Ishikawa (cell line): ENCODE measurements at regions not wholly inside any gene's neighbourhood (a gene's known extent, or its start where the extent isn't known, plus 50 kb on each side); places are given as distances from the start of the nearest gene placed in this dataset.

Experiments
- CEBPB ChIP-seq: IDR thresholded peaks from 2 replicates; pipeline ENCODE4 v1.6.1; 2012
- CREB1 ChIP-seq: IDR thresholded peaks from 2 replicates; pipeline ENCODE4 v1.6.1; 2012; ENCODE audit warnings: low read depth
- EGR1 ChIP-seq: IDR thresholded peaks from 2 replicates; pipeline ENCODE4 v1.6.1; 2012
- EP300 ChIP-seq: IDR thresholded peaks from 2 replicates; pipeline ENCODE4 v1.6.1; 2012; ENCODE audit warnings: borderline replicate concordance
- FOXM1 ChIP-seq: IDR thresholded peaks from 2 replicates; pipeline ENCODE4 v1.6.1; 2012; ENCODE audit warnings: low read depth, borderline replicate concordance
- NFIC ChIP-seq: IDR thresholded peaks from 2 replicates; pipeline ENCODE4 v1.6.1; 2012
- RAD21 ChIP-seq: IDR thresholded peaks from 2 replicates; pipeline ENCODE4 v1.6.1; 2012; ENCODE audit warnings: low read depth
- TAF1 ChIP-seq: IDR thresholded peaks from 2 replicates; pipeline ENCODE4 v1.6.1; 2012; ENCODE audit warnings: low read depth, mild to moderate bottlenecking
- TCF12 ChIP-seq: IDR thresholded peaks from 2 replicates; pipeline ENCODE4 v1.6.1; 2012; ENCODE audit warnings: low read depth
- TEAD4 ChIP-seq: IDR thresholded peaks from 2 replicates; pipeline ENCODE4 v1.6.1; 2012
- YY1 ChIP-seq: IDR thresholded peaks from 2 replicates; pipeline ENCODE4 v1.6.1; 2012; ENCODE audit warnings: low read depth
- ZBTB7A ChIP-seq: IDR thresholded peaks from 2 replicates; pipeline ENCODE4 v1.6.1; 2012; ENCODE audit warnings: low read depth
- TF ChIP-seq, protein P1 (sequence below): IDR thresholded peaks from 2 replicates; pipeline ENCODE4 v1.6.1; 2012
- TF ChIP-seq, protein P2 (sequence below): IDR thresholded peaks from 2 replicates; pipeline ENCODE4 v1.6.1; 2012; ENCODE audit warnings: low read depth, mild to moderate bottlenecking
- TF ChIP-seq, protein P3 (sequence below): IDR thresholded peaks from 2 replicates; pipeline ENCODE4 v1.6.1; 2012

DNA sequence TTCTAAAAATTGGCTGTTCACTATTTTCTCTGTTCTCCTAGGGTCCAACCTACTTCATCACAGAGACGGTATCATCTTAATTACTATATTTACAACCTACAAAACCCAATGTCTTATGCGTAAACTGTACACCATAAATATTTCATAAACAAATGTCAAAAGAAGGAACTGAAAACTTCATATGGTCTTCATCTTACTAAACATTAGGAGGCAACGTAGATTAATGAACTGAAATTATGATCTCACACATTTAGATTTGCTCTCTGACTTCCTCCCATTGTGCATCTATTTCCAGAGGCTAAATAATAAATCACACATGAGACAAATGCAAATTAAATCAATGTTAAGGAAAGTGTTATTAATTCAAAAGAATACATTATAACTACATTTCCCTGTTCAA is 1850.6 kb upstream of the SEL1L start:
- TF ChIP-seq RAD21 (no peak), EGR1 (no peak), EP300 (no peak), TAF1 (no peak), YY1 (no peak), TCF12 (no peak), CREB1 (no peak), ZBTB7A (no peak), TEAD4 (no peak), NFIC (no peak), FOXM1 (no peak), CEBPB (no peak)
- TF ChIP-seq, protein P1, sequence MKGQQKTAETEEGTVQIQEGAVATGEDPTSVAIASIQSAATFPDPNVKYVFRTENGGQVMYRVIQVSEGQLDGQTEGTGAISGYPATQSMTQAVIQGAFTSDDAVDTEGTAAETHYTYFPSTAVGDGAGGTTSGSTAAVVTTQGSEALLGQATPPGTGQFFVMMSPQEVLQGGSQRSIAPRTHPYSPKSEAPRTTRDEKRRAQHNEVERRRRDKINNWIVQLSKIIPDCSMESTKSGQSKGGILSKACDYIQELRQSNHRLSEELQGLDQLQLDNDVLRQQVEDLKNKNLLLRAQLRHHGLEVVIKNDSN = no peak
- TF ChIP-seq, protein P2, sequence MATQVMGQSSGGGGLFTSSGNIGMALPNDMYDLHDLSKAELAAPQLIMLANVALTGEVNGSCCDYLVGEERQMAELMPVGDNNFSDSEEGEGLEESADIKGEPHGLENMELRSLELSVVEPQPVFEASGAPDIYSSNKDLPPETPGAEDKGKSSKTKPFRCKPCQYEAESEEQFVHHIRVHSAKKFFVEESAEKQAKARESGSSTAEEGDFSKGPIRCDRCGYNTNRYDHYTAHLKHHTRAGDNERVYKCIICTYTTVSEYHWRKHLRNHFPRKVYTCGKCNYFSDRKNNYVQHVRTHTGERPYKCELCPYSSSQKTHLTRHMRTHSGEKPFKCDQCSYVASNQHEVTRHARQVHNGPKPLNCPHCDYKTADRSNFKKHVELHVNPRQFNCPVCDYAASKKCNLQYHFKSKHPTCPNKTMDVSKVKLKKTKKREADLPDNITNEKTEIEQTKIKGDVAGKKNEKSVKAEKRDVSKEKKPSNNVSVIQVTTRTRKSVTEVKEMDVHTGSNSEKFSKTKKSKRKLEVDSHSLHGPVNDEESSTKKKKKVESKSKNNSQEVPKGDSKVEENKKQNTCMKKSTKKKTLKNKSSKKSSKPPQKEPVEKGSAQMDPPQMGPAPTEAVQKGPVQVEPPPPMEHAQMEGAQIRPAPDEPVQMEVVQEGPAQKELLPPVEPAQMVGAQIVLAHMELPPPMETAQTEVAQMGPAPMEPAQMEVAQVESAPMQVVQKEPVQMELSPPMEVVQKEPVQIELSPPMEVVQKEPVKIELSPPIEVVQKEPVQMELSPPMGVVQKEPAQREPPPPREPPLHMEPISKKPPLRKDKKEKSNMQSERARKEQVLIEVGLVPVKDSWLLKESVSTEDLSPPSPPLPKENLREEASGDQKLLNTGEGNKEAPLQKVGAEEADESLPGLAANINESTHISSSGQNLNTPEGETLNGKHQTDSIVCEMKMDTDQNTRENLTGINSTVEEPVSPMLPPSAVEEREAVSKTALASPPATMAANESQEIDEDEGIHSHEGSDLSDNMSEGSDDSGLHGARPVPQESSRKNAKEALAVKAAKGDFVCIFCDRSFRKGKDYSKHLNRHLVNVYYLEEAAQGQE = no peak
- TF ChIP-seq, protein P3, sequence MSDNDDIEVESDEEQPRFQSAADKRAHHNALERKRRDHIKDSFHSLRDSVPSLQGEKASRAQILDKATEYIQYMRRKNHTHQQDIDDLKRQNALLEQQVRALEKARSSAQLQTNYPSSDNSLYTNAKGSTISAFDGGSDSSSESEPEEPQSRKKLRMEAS = no peak

DNA sequence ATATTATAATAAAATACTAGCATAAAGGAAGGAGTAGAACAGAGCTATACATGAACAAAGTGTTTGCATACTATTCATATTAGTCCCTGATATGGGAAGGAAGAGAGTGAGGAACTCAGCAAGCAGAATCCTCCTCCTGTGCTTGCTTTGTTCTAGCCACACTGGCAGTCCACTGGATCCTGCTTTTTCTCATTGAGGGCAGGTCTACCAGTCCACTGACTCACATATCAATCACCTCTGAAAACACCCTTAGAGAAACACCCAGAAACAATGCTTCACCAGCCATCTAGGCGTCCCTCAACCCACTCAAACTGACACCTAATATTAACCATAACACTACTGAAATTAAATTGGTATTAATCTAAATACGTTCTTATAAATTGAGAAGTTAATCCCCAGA is 1861.7 kb upstream of the SEL1L start:
- TF ChIP-seq, protein P3 = no peak
- no peak for TF ChIP-seq EGR1
- no peak for TF ChIP-seq ZBTB7A
- no peak for TF ChIP-seq TAF1
- no peak for TF ChIP-seq NFIC
- TF ChIP-seq, protein P1 = no peak
- no peak for TF ChIP-seq YY1
- no peak for TF ChIP-seq TCF12
- TF ChIP-seq EP300 = no peak
- TF ChIP-seq, protein P2 = no peak

DNA sequence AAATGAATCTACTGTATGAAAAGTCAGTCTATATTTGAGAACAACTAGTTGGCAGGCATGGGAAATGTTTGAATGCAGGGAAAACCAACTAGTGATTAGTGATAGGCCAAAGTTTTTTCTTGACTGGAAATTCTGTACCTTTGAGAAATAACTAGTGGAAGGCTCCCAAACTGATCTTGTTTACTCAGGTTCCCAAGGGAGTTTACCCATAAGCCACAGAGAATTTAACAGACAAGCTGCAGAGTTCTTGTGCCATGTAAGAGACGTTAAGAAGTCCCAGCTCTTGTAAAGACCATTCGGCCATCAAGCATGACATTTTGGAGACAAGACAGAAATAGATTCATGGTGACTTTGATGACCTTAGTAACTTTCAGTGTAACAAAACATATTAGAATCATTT is 1882.8 kb upstream of the SEL1L start:
- TF ChIP-seq YY1 (no peak), FOXM1 (no peak)
- TF ChIP-seq, protein P2 = no peak

DNA sequence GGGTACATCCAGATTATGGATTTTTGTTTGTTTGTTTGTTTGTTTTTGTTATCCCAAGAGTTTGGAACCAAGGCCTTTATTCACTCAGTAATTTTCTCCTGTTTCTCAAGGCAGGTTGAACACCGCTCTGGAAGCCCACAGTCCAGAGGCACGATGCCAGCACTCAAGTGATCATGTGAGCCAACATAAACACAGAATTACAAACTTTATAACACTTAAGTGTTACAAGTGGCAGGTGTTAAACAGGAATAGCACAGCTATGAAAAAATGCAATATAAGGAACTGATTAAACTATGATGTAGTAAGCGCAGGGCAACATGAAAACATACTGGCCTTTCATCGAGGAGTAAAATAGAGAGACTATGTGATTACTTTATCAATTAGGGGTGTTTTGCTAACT is 1885.8 kb upstream of the SEL1L start:
- no peak for TF ChIP-seq TCF12
- TF ChIP-seq, protein P3 = no peak

DNA sequence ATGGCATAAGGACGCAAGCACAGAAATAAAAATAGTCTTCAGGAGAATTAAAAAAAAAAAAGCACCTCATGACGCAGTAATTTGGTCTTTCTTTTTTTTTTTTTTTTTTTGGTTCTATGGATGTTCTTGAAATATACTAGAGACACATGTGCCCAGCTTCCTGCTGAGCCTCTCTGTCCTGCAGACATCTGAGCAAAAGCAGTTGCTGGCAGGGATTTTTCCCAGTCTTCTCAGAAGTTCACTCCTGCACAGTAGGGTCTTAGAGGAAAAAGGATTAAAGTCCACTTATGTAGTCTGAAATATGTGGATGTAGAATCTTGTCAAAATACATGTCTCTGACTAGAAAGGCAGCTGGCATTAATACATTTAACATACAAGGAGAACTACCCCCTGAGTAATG is 1888.1 kb upstream of the SEL1L start:
- TF ChIP-seq TCF12 = no peak

DNA sequence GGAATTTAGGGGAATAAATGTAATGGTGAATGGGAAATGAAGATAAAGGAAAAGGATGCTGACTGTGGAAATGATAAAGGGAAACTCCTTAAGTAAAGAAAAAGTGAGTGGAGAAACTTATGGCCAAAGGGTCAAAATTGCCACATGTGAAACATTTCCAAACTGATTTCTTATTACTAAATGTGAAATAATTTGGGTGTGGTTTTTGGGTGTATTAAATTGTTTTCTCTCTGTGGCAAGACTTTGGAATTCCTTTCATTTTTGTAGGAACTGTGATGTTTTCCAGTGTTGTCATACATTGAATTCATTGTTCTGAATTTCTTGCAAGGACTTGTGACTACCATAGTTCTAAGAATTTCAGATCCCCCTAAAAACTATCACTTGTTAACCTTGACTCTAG is 1891.5 kb upstream of the SEL1L start:
- TF ChIP-seq CEBPB = no peak
- no peak for TF ChIP-seq YY1
- no peak for TF ChIP-seq TAF1
- TF ChIP-seq EGR1 = no peak
- no peak for TF ChIP-seq RAD21
- TF ChIP-seq ZBTB7A = no peak
- no peak for TF ChIP-seq EP300
- no peak for TF ChIP-seq NFIC
- no peak for TF ChIP-seq CREB1
- no peak for TF ChIP-seq TCF12
- TF ChIP-seq, protein P3 = no peak
- no peak for TF ChIP-seq TEAD4
- TF ChIP-seq, protein P1 = no peak
- TF ChIP-seq, protein P2 = no peak
